IPS-15b (cell line): ENCODE measurements at regions not wholly inside any gene's neighbourhood (a gene's known extent, or its start where the extent isn't known, plus 50 kb on each side); places are given as distances from the start of the nearest gene placed in this dataset.

Experiments used
- H3K27me3 ChIP-seq: one replicate; pipeline ENCODE4 v1.6.1; 2013; ENCODE audit warnings: low read length; ENCODE audit not compliant: control insufficient read depth, insufficient read depth
- H3K36me3 ChIP-seq: one replicate; pipeline ENCODE4 v1.6.1; 2013; ENCODE audit warnings: low read length; ENCODE audit not compliant: control insufficient read depth, insufficient read depth
- H3K4me1 ChIP-seq: one replicate; pipeline ENCODE4 v1.6.1; 2013; ENCODE audit warnings: mild to moderate bottlenecking, low read length; ENCODE audit not compliant: control insufficient read depth, insufficient read depth
- H3K4me3 ChIP-seq: one replicate; pipeline ENCODE4 v1.5.1; 2013; ENCODE audit warnings: low read depth, low read length
- H3K9ac ChIP-seq: one replicate; pipeline ENCODE4 v1.6.1; 2013; ENCODE audit warnings: low read depth, mild to moderate bottlenecking, low read length
- H3K9me3 ChIP-seq: one replicate; pipeline ENCODE4 v1.6.1; 2013; ENCODE audit warnings: mild to moderate bottlenecking, low read length; ENCODE audit not compliant: control insufficient read depth, insufficient read depth

- Histone ChIP-seq H3K4me1 (peaks cover 7% of the 10 kb centered on the region), H3K9me3 (no peaks in the 10 kb centered on the region), H3K36me3 (no peaks in the 10 kb centered on the region), H3K27me3 (no peaks in the 10 kb centered on the region), H3K4me3 (no peak overlapping the region), H3K9ac (no peak overlapping the region)
These were observed 159.8 kb upstream of the TSC22D2 start for GRCh38 chr3:150248116-150248887.

- peaks cover 10% of the 10 kb centered on the region for H3K4me1 ChIP-seq
- H3K9ac ChIP-seq, result no peak overlapping the region
- H3K27me3 ChIP-seq, result no peaks in the 10 kb centered on the region
- no peaks in the 10 kb centered on the region for H3K36me3 ChIP-seq
- no peaks in the 10 kb centered on the region for H3K9me3 ChIP-seq
- no peak overlapping the region for H3K4me3 ChIP-seq
These were observed 160.7 kb upstream of the TSC22D2 start for GRCh38 chr3:150247441-150247840.

GRCh38 chr3:150243466-150243865, 164.6 kb upstream of the TSC22D2 start:
- H3K27me3 ChIP-seq, result no peaks in the 10 kb centered on the region
- H3K9me3 ChIP-seq, result no peaks in the 10 kb centered on the region

GRCh38 chr3:150242220-150242936, 165.7 kb upstream of the TSC22D2 start:
- Histone ChIP-seq H3K4me3 (no peak overlapping the region), H3K9ac (no peak overlapping the region), H3K36me3 (no peaks in the 10 kb centered on the region), H3K27me3 (no peaks in the 10 kb centered on the region), H3K4me1 (peaks cover 8% of the 10 kb centered on the region), H3K9me3 (no peaks in the 10 kb centered on the region)

More at GRCh38 chr3:150243466-150243865, 164.6 kb upstream of the TSC22D2 start:
- Histone ChIP-seq H3K4me1 (peaks cover 8% of the 10 kb centered on the region), H3K9ac (no peak overlapping the region), H3K36me3 (no peaks in the 10 kb centered on the region), H3K4me3 (no peak overlapping the region)

GRCh38 chr3:150240891-150241290, 167.2 kb upstream of the TSC22D2 start:
- Histone ChIP-seq H3K9ac (no peak overlapping the region), H3K4me1 (peaks cover 8% of the 10 kb centered on the region), H3K36me3 (no peaks in the 10 kb centered on the region), H3K9me3 (no peaks in the 10 kb centered on the region), H3K4me3 (no peak overlapping the region), H3K27me3 (no peaks in the 10 kb centered on the region)

GRCh38 chr3:150239766-150240165, 168.3 kb upstream of the TSC22D2 start:
- Histone ChIP-seq H3K4me3 (no peak overlapping the region), H3K4me1 (peaks cover 8% of the 10 kb centered on the region), H3K36me3 (no peaks in the 10 kb centered on the region)

GRCh38 chr3:150238995-150239619, 169.0 kb upstream of the TSC22D2 start:
- Histone ChIP-seq H3K9ac (no peak overlapping the region), H3K27me3 (no peaks in the 10 kb centered on the region), H3K4me1 (peaks cover 8% of the 10 kb centered on the region), H3K4me3 (no peak overlapping the region), H3K9me3 (no peaks in the 10 kb centered on the region), H3K36me3 (no peaks in the 10 kb centered on the region)

More at GRCh38 chr3:150239766-150240165, 168.3 kb upstream of the TSC22D2 start:
- H3K9ac ChIP-seq, result no peak overlapping the region
- H3K27me3 ChIP-seq, result no peaks in the 10 kb centered on the region
- H3K9me3 ChIP-seq, result no peaks in the 10 kb centered on the region

GRCh38 chr3:150238048-150238802, 169.9 kb upstream of the TSC22D2 start:
- peaks cover 8% of the 10 kb centered on the region for H3K4me1 ChIP-seq
- no peaks in the 10 kb centered on the region for H3K36me3 ChIP-seq
- no peaks in the 10 kb centered on the region for H3K9me3 ChIP-seq
- no peak overlapping the region for H3K9ac ChIP-seq
- H3K27me3 ChIP-seq, result no peaks in the 10 kb centered on the region
- H3K4me3 ChIP-seq, result no peak overlapping the region

GRCh38 chr3:150237490-150237889, 170.6 kb upstream of the TSC22D2 start:
- Histone ChIP-seq H3K4me1 (peaks cover 5% of the 10 kb centered on the region), H3K36me3 (no peaks in the 10 kb centered on the region), H3K9ac (no peak overlapping the region), H3K4me3 (no peak overlapping the region), H3K9me3 (no peaks in the 10 kb centered on the region), H3K27me3 (no peaks in the 10 kb centered on the region)

GRCh38 chr3:150236316-150237082, 171.6 kb upstream of the TSC22D2 start:
- H3K27me3 ChIP-seq, result no peaks in the 10 kb centered on the region
- no peak overlapping the region for H3K9ac ChIP-seq
- no peaks in the 10 kb centered on the region for H3K4me1 ChIP-seq
- H3K4me3 ChIP-seq, result no peak overlapping the region
- no peaks in the 10 kb centered on the region for H3K9me3 ChIP-seq
- H3K36me3 ChIP-seq, result no peaks in the 10 kb centered on the region

GRCh38 chr3:150235799-150236198, 172.3 kb upstream of the TSC22D2 start:
- no peak overlapping the region for H3K9ac ChIP-seq
- no peaks in the 10 kb centered on the region for H3K4me1 ChIP-seq
- no peak overlapping the region for H3K4me3 ChIP-seq
- no peaks in the 10 kb centered on the region for H3K36me3 ChIP-seq
- H3K9me3 ChIP-seq, result no peaks in the 10 kb centered on the region
- no peaks in the 10 kb centered on the region for H3K27me3 ChIP-seq
